ENCODE measurements at regions not wholly inside any gene's neighbourhood (a gene's known extent, or its start where the extent isn't known, plus 50 kb on each side); places are given as distances from the start of the nearest gene placed in this dataset.

GRCh38 chr10:55404094-55404493, 603.1 kb upstream of the PCDH15 start:
- TF ChIP-seq CTCF (IDR thresholded peaks at IDR 0.05) (no peak), POLR2A (IDR thresholded peaks at IDR 0.05) (no peak)

Data from uterus (tissue), 2 donors.